SK-N-SH treated with all-trans-retinoic acid at 6 μM for 48 hours (cell line): ENCODE measurements at regions not wholly inside any gene's neighbourhood (a gene's known extent, or its start where the extent isn't known, plus 50 kb on each side); places are given as distances from the start of the nearest gene placed in this dataset.

Experiments
- ARNTL ChIP-seq: fragments of 450-650 bp; formaldehyde crosslinking; IDR thresholded peaks from 2 replicates; pipeline ENCODE4 v1.5.0; 2020; ENCODE audit warnings: low read depth, mild to moderate bottlenecking, moderate library complexity, borderline replicate concordance
- CSDC2 ChIP-seq: fragments of 250-450 bp; sonication (Bioruptor Pico); IDR thresholded peaks from 2 replicates; pipeline ENCODE4 v1.5.0; 2020; ENCODE audit warnings: mild to moderate bottlenecking, moderate library complexity
- GLIS3 ChIP-seq: fragments of 250-450 bp; sonication (Bioruptor Pico); IDR thresholded peaks from 2 replicates; pipeline ENCODE4 v1.5.0; 2020; ENCODE audit warnings: mild to moderate bottlenecking, moderate library complexity
- OSR1 ChIP-seq: fragments of 250-450 bp; sonication (Bioruptor Pico); IDR thresholded peaks from 2 replicates; pipeline ENCODE4 v1.8.0; 2022; ENCODE audit warnings: moderate library complexity, mild to moderate bottlenecking, inconsistent platforms
- PATZ1 ChIP-seq: fragments of 250-450 bp; sonication (Bioruptor Pico); IDR thresholded peaks from 2 replicates; pipeline ENCODE4 v1.8.0; 2020; ENCODE audit warnings: mild to moderate bottlenecking, moderate library complexity, borderline replicate concordance
- POU6F1 ChIP-seq: fragments of 250-450 bp; sonication (Bioruptor Pico); IDR thresholded peaks from 2 replicates; pipeline ENCODE4 v1.8.0; 2021; ENCODE audit warnings: low read depth, mild to moderate bottlenecking, moderate library complexity, borderline replicate concordance
- PPARA ChIP-seq: fragments of 250-450 bp; sonication (Bioruptor Pico); IDR thresholded peaks from 2 replicates; pipeline ENCODE4 v1.5.0; 2020; ENCODE audit warnings: mild to moderate bottlenecking, borderline replicate concordance
- RARB ChIP-seq: fragments of 250-450 bp; sonication (Bioruptor Pico); IDR thresholded peaks from 2 replicates; pipeline ENCODE4 v1.8.0; 2021; ENCODE audit warnings: mild to moderate bottlenecking, moderate library complexity
- SNAI2 ChIP-seq: fragments of 250-450 bp; sonication (Bioruptor Pico); IDR thresholded peaks from 2 replicates; pipeline ENCODE4 v1.5.0; 2020; ENCODE audit warnings: mild to moderate bottlenecking, moderate library complexity
- TSHZ2 ChIP-seq: fragments of 250-450 bp; sonication (Bioruptor Pico); IDR thresholded peaks from 2 replicates; pipeline ENCODE4 v1.5.0; 2020; ENCODE audit warnings: mild to moderate bottlenecking, moderate library complexity
- ZFP3 ChIP-seq: fragments of 250-450 bp; sonication (Bioruptor Pico); IDR thresholded peaks from 2 replicates; pipeline ENCODE4 v1.5.0; 2020; ENCODE audit warnings: mild to moderate bottlenecking, moderate library complexity

- TF ChIP-seq SNAI2 (CRISPR knock-in tag) (no peak), RARB (no peak), POU6F1 (CRISPR knock-in tag) (no peak), PATZ1 (CRISPR knock-in tag) (no peak), PPARA (CRISPR knock-in tag) (no peak), ZFP3 (CRISPR knock-in tag) (no peak), ARNTL (CRISPR knock-in tag) (no peak), GLIS3 (CRISPR knock-in tag) (no peak), TSHZ2 (CRISPR knock-in tag) (no peak), OSR1 (CRISPR knock-in tag) (no peak), CSDC2 (CRISPR knock-in tag) (no peak)
These were observed 1320.1 kb upstream of the MIR17HG start for GRCh38 chr13:90027409-90027808.
